Lung (tissue), 11 donors: ENCODE measurements at regions not wholly inside any gene's neighbourhood (a gene's known extent, or its start where the extent isn't known, plus 50 kb on each side); places are given as distances from the start of the nearest gene placed in this dataset.

Experiments
- ATAC-seq: fragments of 200-7000 bp; cut with Tn5 transposase; one replicate; pipeline ENCODE4 v1.9.1; 2020; ENCODE audit warnings: moderate number of reproducible peaks; ENCODE audit not compliant: insufficient read depth, low FRiP score
- DNase-seq, 3 donors: peaks; one replicate each; pipeline ENCODE4 v3.0.0-alpha.2; 2013 to 2017
- H3K27ac ChIP-seq, 2 donors: one replicate each; pipeline ENCODE4 v1.5.1; 2013; ENCODE audit warnings: mild to moderate bottlenecking in 2 of 2, moderate library complexity in 2 of 2, control low read depth in 1 of 2, inconsistent platforms in 1 of 2, low read depth in 1 of 2, low read length in 1 of 2
- H3K27me3 ChIP-seq, 3 donors: one replicate each; pipeline ENCODE4 v1.5.1; 2013; ENCODE audit warnings: low read length in 2 of 3; ENCODE audit not compliant: control insufficient read depth in 3 of 3, insufficient read depth in 3 of 3
- H3K36me3 ChIP-seq, 4 donors: one replicate each; pipeline ENCODE4 v1.5.1; 2013; ENCODE audit warnings: low read length in 4 of 4, mild to moderate bottlenecking in 1 of 4, moderate library complexity in 1 of 4; ENCODE audit not compliant: control insufficient read depth in 4 of 4, insufficient read depth in 4 of 4
- H3K4me1 ChIP-seq, 5 donors: one replicate each; pipeline ENCODE4 v1.5.1; 2013; ENCODE audit warnings: low read length in 5 of 5, mild to moderate bottlenecking in 2 of 5, moderate library complexity in 1 of 5; ENCODE audit not compliant: control insufficient read depth in 5 of 5, insufficient read depth in 5 of 5
- H3K4me3 ChIP-seq: one replicate; pipeline ENCODE4 v1.5.1; 2013; ENCODE audit warnings: mild to moderate bottlenecking, control low read depth, moderate library complexity
- H3K9ac ChIP-seq, 2 donors: one replicate each; pipeline ENCODE4 v1.5.1; 2013; ENCODE audit warnings: low read length in 2 of 2, control low read depth in 1 of 2; ENCODE audit not compliant: insufficient read depth in 1 of 2
- H3K9me3 ChIP-seq, 4 donors: one replicate each; pipeline ENCODE4 v1.5.1; 2013; ENCODE audit warnings: low read length in 3 of 4, mild to moderate bottlenecking in 1 of 4, moderate library complexity in 1 of 4; ENCODE audit not compliant: control insufficient read depth in 4 of 4, insufficient read depth in 3 of 4
- WGBS, 2 donors: extraction: QIAGEN DNeasy Blood & Tissue Kit; methylation state at CpG; one replicate each; pipeline ENCODE4 v1.1.7; 2013; 5-methylcytosine and 5-hydroxymethylcytosine counted together
- TF ChIP-seq, protein P1 (sequence below): IDR thresholded peaks from 2 replicates; pipeline ENCODE4 v1.5.1; 2012; ENCODE audit warnings: mild to moderate bottlenecking; ENCODE audit errors: control extremely low read depth, extremely low read depth
- donor health status: control.
- donor health status: control.
- donor health status: Bipolar disorder and iron deficiency.
- donor health status: healthy.
- donor health status: DM: yes; HTN: yes; CAD: no.

DNA sequence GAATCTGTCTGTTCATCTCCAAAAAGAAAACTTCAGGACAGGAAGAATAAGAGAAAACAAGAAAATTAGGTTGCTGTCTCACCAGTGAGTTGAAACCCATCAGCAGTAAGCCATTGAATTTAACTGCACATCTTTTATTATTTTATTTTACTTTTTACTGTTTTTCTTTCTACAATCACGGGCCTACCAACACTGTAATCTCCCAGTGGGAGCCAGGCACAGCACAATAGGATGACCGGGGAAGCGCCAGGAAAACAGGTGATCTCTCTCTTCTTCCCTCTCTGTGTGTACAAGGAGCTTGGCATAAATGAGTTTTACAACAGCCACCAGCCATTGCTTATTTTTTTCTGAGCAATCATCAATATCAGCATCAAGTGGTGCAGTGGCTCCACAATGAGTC lies 113.1 kb upstream of the ESRRG start:
- no peak for ATAC-seq

DNA sequence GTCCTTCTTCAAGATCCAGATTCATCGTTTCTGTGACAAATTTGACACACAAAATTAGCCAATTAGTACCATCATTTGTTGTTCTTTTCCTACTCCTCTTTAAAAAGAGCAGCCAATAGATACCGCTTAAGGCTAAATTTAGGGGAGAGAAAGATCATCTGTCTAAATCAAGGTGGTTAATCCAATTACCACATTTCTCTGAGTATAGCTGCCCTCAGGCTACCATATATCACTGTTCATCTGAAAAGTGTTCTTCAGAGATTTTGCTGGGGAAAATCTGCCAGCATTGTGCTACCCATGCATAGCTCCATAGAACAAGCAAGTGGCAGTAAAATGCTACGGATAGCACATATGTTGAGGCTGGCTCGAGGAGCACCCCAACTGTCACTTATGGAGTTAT lies 110.3 kb upstream of the ESRRG start:
- 88 to 93% methylated on average over 4 of the region's 4 CpGs for whole genome bisulfite sequencing, 2 donors
- no peak for ATAC-seq

More for the DNA sequence above, 113.1 kb upstream of the ESRRG start:
- Histone ChIP-seq H3K27ac (no peak overlapping the region), H3K27me3 (no peaks in the 10 kb centered on the region), H3K4me3 (no peak overlapping the region), H3K36me3 (no peaks in the 10 kb centered on the region), H3K9me3 (no peaks in the 10 kb centered on the region), H3K4me1 (peaks cover 0 to 2% (median 0%) of the 10 kb centered on the region in 5 donors), H3K9ac (no peak overlapping the region)
- TF ChIP-seq, protein P1, sequence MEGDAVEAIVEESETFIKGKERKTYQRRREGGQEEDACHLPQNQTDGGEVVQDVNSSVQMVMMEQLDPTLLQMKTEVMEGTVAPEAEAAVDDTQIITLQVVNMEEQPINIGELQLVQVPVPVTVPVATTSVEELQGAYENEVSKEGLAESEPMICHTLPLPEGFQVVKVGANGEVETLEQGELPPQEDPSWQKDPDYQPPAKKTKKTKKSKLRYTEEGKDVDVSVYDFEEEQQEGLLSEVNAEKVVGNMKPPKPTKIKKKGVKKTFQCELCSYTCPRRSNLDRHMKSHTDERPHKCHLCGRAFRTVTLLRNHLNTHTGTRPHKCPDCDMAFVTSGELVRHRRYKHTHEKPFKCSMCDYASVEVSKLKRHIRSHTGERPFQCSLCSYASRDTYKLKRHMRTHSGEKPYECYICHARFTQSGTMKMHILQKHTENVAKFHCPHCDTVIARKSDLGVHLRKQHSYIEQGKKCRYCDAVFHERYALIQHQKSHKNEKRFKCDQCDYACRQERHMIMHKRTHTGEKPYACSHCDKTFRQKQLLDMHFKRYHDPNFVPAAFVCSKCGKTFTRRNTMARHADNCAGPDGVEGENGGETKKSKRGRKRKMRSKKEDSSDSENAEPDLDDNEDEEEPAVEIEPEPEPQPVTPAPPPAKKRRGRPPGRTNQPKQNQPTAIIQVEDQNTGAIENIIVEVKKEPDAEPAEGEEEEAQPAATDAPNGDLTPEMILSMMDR, result no peak
- 83 to 86% methylated on average over 3 of the region's 3 CpGs for WGBS, 2 donors
- no peak for DNase-seq

GRCh38 chr1:216832192-216832591 lies 109.0 kb upstream of the ESRRG start:
- Histone ChIP-seq H3K9ac (no peak overlapping the region), H3K9me3 (no peaks in the 10 kb centered on the region), H3K36me3 (no peaks in the 10 kb centered on the region), H3K4me1 (peaks cover 0 to 2% (median 0%) of the 10 kb centered on the region in 5 donors), H3K4me3 (no peak overlapping the region), H3K27me3 (no peaks in the 10 kb centered on the region), H3K27ac (no peak overlapping the region)
- TF ChIP-seq, protein P1, result no peak
- WGBS, 2 donors, result 82 to 86% methylated on average over 3 of the region's 3 CpGs
- DNase-seq, result no peak
- ATAC-seq, result no peak

More for the DNA sequence above, 110.3 kb upstream of the ESRRG start:
- Histone ChIP-seq H3K4me1 (peaks cover 0 to 2% (median 0%) of the 10 kb centered on the region in 5 donors), H3K27me3 (no peaks in the 10 kb centered on the region), H3K9me3 (no peaks in the 10 kb centered on the region), H3K27ac (no peak overlapping the region), H3K9ac (no peak overlapping the region), H3K36me3 (no peaks in the 10 kb centered on the region), H3K4me3 (no peak overlapping the region)
- DNase-seq, result no peak
- TF ChIP-seq, protein P1, result no peak
